GM23338 (cell line): ENCODE measurements at regions not wholly inside any gene's neighbourhood (a gene's known extent, or its start where the extent isn't known, plus 50 kb on each side); places are given as distances from the start of the nearest gene placed in this dataset.

ENCODE experiments used
- ATAC-seq: fragments of 200-7000 bp; cut with Tn5 transposase; 3 replicates; pipeline ENCODE4 v1.9.1; 2020
- DNase-seq: peaks from one replicate; pipeline ENCODE4 v3.0.0-alpha.2; 2015; ENCODE audit warnings: low spot score
- H2AFZ ChIP-seq: fragments of 200-600 bp; sonication (generic); 2 replicates; pipeline ENCODE4 v1.8.0; 2016; ENCODE audit warnings: antibody characterized with exemption, mild to moderate bottlenecking, moderate library complexity
- H3F3A ChIP-seq: fragments of 200-600 bp; sonication (generic); replicated peaks from 2 replicates; pipeline ENCODE4 v1.8.0; 2017; ENCODE audit warnings: antibody characterized with exemption, mixed run types, low read depth
- H3K27ac ChIP-seq: fragments of 200-600 bp; sonication (generic); 2 replicates; pipeline ENCODE4 v1.6.1; 2016; ENCODE audit warnings: low read depth
- H3K27me3 ChIP-seq: fragments of 200-600 bp; sonication (generic); 2 replicates; pipeline ENCODE4 v1.8.0; 2016; ENCODE audit warnings: mild to moderate bottlenecking, mixed run types, moderate library complexity; ENCODE audit not compliant: insufficient read depth
- H3K36me3 ChIP-seq: fragments of 200-600 bp; sonication (generic); 2 replicates; pipeline ENCODE4 v1.8.0; 2016; ENCODE audit warnings: mild to moderate bottlenecking; ENCODE audit not compliant: insufficient read depth
- H3K4me1 ChIP-seq: fragments of 200-600 bp; sonication (generic); 2 replicates; pipeline ENCODE4 v1.8.0; 2016; ENCODE audit warnings: mild to moderate bottlenecking, moderate library complexity; ENCODE audit not compliant: insufficient read depth
- H3K4me2 ChIP-seq: fragments of 200-600 bp; sonication (generic); 2 replicates; pipeline ENCODE4 v1.7.1; 2017; ENCODE audit warnings: mixed run types
- H3K4me3 ChIP-seq: fragments of 200-600 bp; sonication (generic); 2 replicates; pipeline ENCODE4 v1.6.1; 2016; ENCODE audit warnings: mixed run types
- H3K79me2 ChIP-seq: fragments of 200-600 bp; sonication (generic); replicated peaks from 2 replicates; pipeline ENCODE4 v1.8.0; 2017; ENCODE audit warnings: mild to moderate bottlenecking; ENCODE audit not compliant: insufficient read depth
- H3K9me2 ChIP-seq: fragments of 200-600 bp; sonication (generic); 2 replicates; pipeline ENCODE4 v1.8.0; 2017; ENCODE audit not compliant: insufficient read depth
- H4K20me1 ChIP-seq: fragments of 200-600 bp; sonication (generic); replicated peaks from 2 replicates; pipeline ENCODE4 v1.8.0; 2017; ENCODE audit warnings: mild to moderate bottlenecking; ENCODE audit not compliant: insufficient read depth
- H3K27ac Mint-ChIP-seq: 2 replicates; pipeline ENCODE4 v1.8.0; 2020; ENCODE audit warnings: inconsistent platforms, mild to moderate bottlenecking, moderate library complexity, mixed read lengths
- H3K27me3 Mint-ChIP-seq: 3 replicates; pipeline ENCODE4 v1.8.0; 2022; ENCODE audit warnings: low read depth, mild to moderate bottlenecking, moderate library complexity, mixed read lengths, inconsistent platforms; ENCODE audit not compliant: insufficient read depth, poor library complexity
- H3K36me3 Mint-ChIP-seq: 3 replicates; pipeline ENCODE4 v1.8.0; 2021; ENCODE audit warnings: low read depth, mild to moderate bottlenecking, inconsistent platforms, moderate library complexity, mixed read lengths
- H3K4me1 Mint-ChIP-seq: 3 replicates; pipeline ENCODE4 v1.8.0; 2020; ENCODE audit warnings: mild to moderate bottlenecking, inconsistent platforms, mixed read lengths
- H3K4me3 Mint-ChIP-seq: 3 replicates; pipeline ENCODE4 v1.8.0; 2021; ENCODE audit warnings: moderate library complexity, mild to moderate bottlenecking, inconsistent platforms, mixed read lengths
- H3K9me3 Mint-ChIP-seq: 3 replicates; pipeline ENCODE4 v1.8.0; 2020; ENCODE audit warnings: moderate library complexity, mild to moderate bottlenecking, inconsistent platforms, mixed read lengths
- CREB1 ChIP-seq: fragments of 250-450 bp; sonication (Bioruptor Pico); IDR thresholded peaks from 2 replicates; pipeline ENCODE4 v1.5.0; 2020; ENCODE audit warnings: low read depth, mild to moderate bottlenecking, moderate library complexity
- EZH2 ChIP-seq: fragments of 200-600 bp; sonication (generic); IDR thresholded peaks from one replicate; pipeline ENCODE4 v1.8.0; 2017; ENCODE audit warnings: antibody characterized with exemption, mild to moderate bottlenecking, low read depth; ENCODE audit not compliant: unreplicated experiment
- JUNB ChIP-seq: IDR thresholded peaks from one replicate; pipeline ENCODE4 v1.6.1; 2016; ENCODE audit warnings: antibody characterized with exemption; ENCODE audit not compliant: unreplicated experiment
- NANOG ChIP-seq: IDR thresholded peaks from 2 replicates; pipeline ENCODE4 v1.6.1; 2016; ENCODE audit warnings: antibody characterized with exemption, borderline replicate concordance
- ZNF114 ChIP-seq: fragments of 250-450 bp; sonication (Bioruptor Pico); IDR thresholded peaks from 2 replicates; pipeline ENCODE4 v1.5.0; 2020; ENCODE audit warnings: mild to moderate bottlenecking, moderate library complexity
- ZNF331 ChIP-seq: fragments of 250-450 bp; sonication (Bioruptor Pico); IDR thresholded peaks from 2 replicates; pipeline ENCODE4 v1.5.0; 2020; ENCODE audit warnings: low read depth, mild to moderate bottlenecking, moderate library complexity
- ZNF462 ChIP-seq: fragments of 250-450 bp; sonication (Bioruptor Pico); IDR thresholded peaks from 2 replicates; pipeline ENCODE4 v1.5.0; 2020; ENCODE audit warnings: mild to moderate bottlenecking, moderate library complexity
- TF ChIP-seq, protein P1 (sequence below), 2 experiments: fragments of 200-600 bp in 1 of 2; sonication (generic) in 1 of 2; conservative IDR thresholded peaks; 2 replicates each; pipeline versions ENCODE4 v1.5.1 to v1.6.1; 2016 to 2017; ENCODE audit warnings: antibody characterized with exemption in 2 of 2, low read depth in 2 of 2, mild to moderate bottlenecking in 2 of 2, moderate library complexity in 1 of 2
- TF ChIP-seq, protein P2 (sequence below): IDR thresholded peaks from 2 replicates; pipeline ENCODE4 v1.6.1; 2016; ENCODE audit warnings: antibody characterized with exemption

DNA sequence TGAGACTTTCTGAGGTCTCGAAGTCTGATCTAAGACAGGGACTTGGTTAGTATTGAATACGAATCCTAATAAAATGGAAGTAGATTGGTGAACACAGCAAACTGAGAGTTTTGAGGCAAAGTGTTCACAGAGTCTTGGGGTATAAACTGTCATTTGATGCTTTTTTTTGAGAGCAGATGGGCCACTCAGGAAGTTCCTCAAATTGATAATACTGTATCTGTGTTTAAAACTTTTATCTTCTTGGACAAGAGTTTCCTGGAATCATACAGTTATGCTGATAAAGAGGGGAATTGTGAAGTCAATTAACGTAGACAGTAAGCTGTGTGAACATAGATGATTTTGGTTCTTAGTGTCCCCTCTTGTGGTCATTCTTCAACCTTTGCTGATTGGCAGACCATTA, 80.0 kb upstream of the CLPB start (continued):
- no peak for TF ChIP-seq ZNF462

- Mint-ChIP-seq H3K4me1 (no peaks in the 10 kb centered on the region), H3K9me3 (peaks cover 42% of the 10 kb centered on the region), H3K27ac (no peak overlapping the region), H3K27me3 (peaks cover 2% of the 10 kb centered on the region), H3K4me3 (no peak overlapping the region), H3K36me3 (peaks cover 19% of the 10 kb centered on the region)
- Histone ChIP-seq H3K9me2 (no peaks in the 10 kb centered on the region), H4K20me1 (no peaks in the 10 kb centered on the region), H3K79me2 (no peaks in the 10 kb centered on the region), H3F3A (no peaks in the 10 kb centered on the region), H2AFZ (no peak overlapping the region), H3K27me3 (no peaks in the 10 kb centered on the region), H3K4me1 (no peaks in the 10 kb centered on the region), H3K27ac (no peak overlapping the region), H3K36me3 (no peaks in the 10 kb centered on the region), H3K4me3 (no peak overlapping the region), H3K4me2 (no peak overlapping the region)
- TF ChIP-seq, protein P1, sequence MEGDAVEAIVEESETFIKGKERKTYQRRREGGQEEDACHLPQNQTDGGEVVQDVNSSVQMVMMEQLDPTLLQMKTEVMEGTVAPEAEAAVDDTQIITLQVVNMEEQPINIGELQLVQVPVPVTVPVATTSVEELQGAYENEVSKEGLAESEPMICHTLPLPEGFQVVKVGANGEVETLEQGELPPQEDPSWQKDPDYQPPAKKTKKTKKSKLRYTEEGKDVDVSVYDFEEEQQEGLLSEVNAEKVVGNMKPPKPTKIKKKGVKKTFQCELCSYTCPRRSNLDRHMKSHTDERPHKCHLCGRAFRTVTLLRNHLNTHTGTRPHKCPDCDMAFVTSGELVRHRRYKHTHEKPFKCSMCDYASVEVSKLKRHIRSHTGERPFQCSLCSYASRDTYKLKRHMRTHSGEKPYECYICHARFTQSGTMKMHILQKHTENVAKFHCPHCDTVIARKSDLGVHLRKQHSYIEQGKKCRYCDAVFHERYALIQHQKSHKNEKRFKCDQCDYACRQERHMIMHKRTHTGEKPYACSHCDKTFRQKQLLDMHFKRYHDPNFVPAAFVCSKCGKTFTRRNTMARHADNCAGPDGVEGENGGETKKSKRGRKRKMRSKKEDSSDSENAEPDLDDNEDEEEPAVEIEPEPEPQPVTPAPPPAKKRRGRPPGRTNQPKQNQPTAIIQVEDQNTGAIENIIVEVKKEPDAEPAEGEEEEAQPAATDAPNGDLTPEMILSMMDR (conservative IDR thresholded peaks at IDR 0.05; ENCODE audit: low read depth in 2 of 2) = no peak
- no peak for DNase-seq
- ATAC-seq = no peak
Observed at GRCh38 chr11:72513411-72513810, 79.1 kb upstream of the CLPB start.

- no peak overlapping the region for H3K27ac Mint-ChIP-seq
- TF ChIP-seq NANOG = no peak
- TF ChIP-seq, protein P1 (conservative IDR thresholded peaks at IDR 0.05; ENCODE audit: low read depth in 2 of 2) = no peak
- TF ChIP-seq ZNF331 (CRISPR knock-in tag) = no peak
- TF ChIP-seq JUNB = no peak
- TF ChIP-seq CREB1 (CRISPR knock-in tag) = no peak
- no peak for TF ChIP-seq EZH2
- TF ChIP-seq, protein P2, sequence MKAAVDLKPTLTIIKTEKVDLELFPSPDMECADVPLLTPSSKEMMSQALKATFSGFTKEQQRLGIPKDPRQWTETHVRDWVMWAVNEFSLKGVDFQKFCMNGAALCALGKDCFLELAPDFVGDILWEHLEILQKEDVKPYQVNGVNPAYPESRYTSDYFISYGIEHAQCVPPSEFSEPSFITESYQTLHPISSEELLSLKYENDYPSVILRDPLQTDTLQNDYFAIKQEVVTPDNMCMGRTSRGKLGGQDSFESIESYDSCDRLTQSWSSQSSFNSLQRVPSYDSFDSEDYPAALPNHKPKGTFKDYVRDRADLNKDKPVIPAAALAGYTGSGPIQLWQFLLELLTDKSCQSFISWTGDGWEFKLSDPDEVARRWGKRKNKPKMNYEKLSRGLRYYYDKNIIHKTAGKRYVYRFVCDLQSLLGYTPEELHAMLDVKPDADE = no peak
- TF ChIP-seq ZNF114 (CRISPR knock-in tag) = no peak
Observed at GRCh38 chr11:72512956-72513355, 78.6 kb upstream of the CLPB start.

More at GRCh38 chr11:72512956-72513355, 78.6 kb upstream of the CLPB start:
- H3K79me2 ChIP-seq = no peaks in the 10 kb centered on the region
- no peak for ATAC-seq
- Mint-ChIP-seq H3K9me3 (peaks cover 46% of the 10 kb centered on the region), H3K27me3 (peaks cover 2% of the 10 kb centered on the region), H3K4me3 (no peak overlapping the region), H3K4me1 (no peaks in the 10 kb centered on the region), H3K36me3 (peaks cover 21% of the 10 kb centered on the region)
- H3K27ac ChIP-seq = no peak overlapping the region
- H3K36me3 ChIP-seq = no peaks in the 10 kb centered on the region
- no peaks in the 10 kb centered on the region for H4K20me1 ChIP-seq
- H3K4me1 ChIP-seq = no peaks in the 10 kb centered on the region
- no peak overlapping the region for H3K4me3 ChIP-seq
- H2AFZ ChIP-seq = no peak overlapping the region
- no peak overlapping the region for H3K4me2 ChIP-seq
- H3K9me2 ChIP-seq = no peaks in the 10 kb centered on the region
- no peaks in the 10 kb centered on the region for H3F3A ChIP-seq
- no peak for DNase-seq
- H3K27me3 ChIP-seq = no peaks in the 10 kb centered on the region
